ENCODE measurements at regions not wholly inside any gene's neighbourhood (a gene's known extent, or its start where the extent isn't known, plus 50 kb on each side); places are given as distances from the start of the nearest gene placed in this dataset.

DNA sequence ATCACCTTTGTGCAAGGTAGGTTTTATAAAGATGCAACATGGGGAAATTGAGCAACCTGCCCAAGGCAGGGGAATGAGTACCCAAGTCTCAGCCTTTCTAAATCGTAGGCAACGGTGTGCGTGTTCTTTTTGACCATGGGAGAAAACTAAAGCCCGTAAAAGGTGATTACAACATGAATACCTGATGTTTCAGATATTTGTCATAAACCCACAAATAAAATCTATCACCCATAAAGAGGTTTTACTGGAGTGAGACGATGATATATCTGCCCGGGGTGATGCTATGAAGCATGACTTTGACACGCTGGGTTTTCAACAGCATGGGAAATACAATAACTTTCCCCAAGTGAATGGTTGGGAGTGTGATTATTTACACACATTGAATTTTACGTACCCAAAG lies 406.3 kb upstream of the KLF6 start:
- Histone ChIP-seq H3K9me3 (ENCODE audit: low read length) (no peaks in the 10 kb centered on the region), H3K4me1 (ENCODE audit: insufficient read depth, low read length) (peaks cover 2% of the 10 kb centered on the region), H3K4me3 (ENCODE audit: low read length) (no peak overlapping the region), H2AFZ (ENCODE audit: low read depth, low read length) (no peak overlapping the region), H3K27me3 (ENCODE audit: insufficient read depth, low read length) (no peaks in the 10 kb centered on the region), H3K36me3 (ENCODE audit: insufficient read depth, low read length) (no peaks in the 10 kb centered on the region)

DNA sequence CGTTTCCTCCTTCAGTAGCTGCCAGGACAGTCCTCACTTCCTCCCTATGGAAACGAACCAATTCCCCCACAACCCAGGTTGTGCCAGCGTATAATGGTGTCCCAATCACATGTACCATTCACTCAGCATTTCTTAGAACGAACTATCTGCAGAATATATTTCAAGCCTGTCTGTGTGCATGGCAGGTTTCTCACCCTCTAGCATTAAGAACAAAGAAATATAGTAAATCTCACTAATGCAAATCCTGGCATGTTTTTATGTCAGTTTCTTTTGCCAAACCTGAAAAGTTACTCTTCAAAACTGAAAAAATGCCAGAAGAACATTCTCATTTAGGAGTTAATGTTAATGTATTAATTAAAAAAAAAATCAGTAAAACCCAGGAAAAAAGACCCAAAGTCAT lies 405.9 kb upstream of the KLF6 start:
- H2AFZ ChIP-seq (ENCODE audit: low read depth, low read length), result no peak overlapping the region
- H3K4me1 ChIP-seq (ENCODE audit: insufficient read depth, low read length), result peaks cover 6% of the 10 kb centered on the region
- no peaks in the 10 kb centered on the region for H3K36me3 ChIP-seq (ENCODE audit: insufficient read depth, low read length)
- H3K9me3 ChIP-seq (ENCODE audit: low read length), result no peaks in the 10 kb centered on the region
- H3K27me3 ChIP-seq (ENCODE audit: insufficient read depth, low read length), result no peaks in the 10 kb centered on the region
- H3K4me3 ChIP-seq (ENCODE audit: low read length), result no peak overlapping the region

DNA sequence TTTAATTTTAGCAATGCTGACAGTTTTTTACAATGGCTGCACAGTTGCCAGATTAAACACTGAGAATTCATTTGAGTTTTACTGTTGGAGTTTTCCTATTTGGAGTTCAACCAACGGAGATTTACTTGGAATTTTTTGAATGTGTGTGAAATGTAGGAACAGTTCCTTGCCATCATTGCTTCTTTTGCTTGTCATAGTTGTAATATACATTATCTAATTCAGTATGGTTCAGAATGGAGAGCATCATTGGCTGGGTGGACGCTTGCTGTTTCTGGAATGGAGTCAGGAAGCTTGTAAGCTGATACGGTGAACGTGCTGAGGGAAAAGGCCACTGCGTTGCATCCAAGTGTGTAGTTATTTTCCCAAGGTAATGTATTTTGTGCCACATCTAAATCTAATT lies 404.3 kb upstream of the KLF6 start:
- H3K36me3 ChIP-seq (ENCODE audit: insufficient read depth, low read length), result no peaks in the 10 kb centered on the region
- H2AFZ ChIP-seq (ENCODE audit: low read depth, low read length), result no peak overlapping the region
- H3K9me3 ChIP-seq (ENCODE audit: low read length), result no peaks in the 10 kb centered on the region
- H3K4me1 ChIP-seq (ENCODE audit: insufficient read depth, low read length), result peaks cover 8% of the 10 kb centered on the region
- no peaks in the 10 kb centered on the region for H3K27me3 ChIP-seq (ENCODE audit: insufficient read depth, low read length)
- no peak overlapping the region for H3K4me3 ChIP-seq (ENCODE audit: low read length)

DNA sequence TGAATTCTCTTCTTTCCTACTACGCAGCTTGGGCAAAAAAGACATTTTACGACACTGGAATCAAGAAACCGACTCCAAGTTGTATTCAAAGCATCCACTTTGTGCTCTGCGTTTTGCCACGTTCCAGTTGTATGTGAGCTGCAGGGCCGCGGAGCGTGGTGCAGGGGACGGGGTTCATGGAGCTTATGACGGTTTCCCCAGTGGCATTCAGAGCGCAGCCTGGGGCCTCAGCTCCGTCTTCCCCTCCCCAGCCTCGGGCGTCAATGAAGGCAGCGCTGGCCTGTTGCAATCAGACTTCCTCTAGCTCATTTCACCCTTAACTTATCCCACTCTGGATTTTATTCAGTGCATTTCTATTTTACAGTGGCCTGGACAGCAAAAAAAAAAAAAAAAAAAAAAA lies 403.4 kb upstream of the KLF6 start:
- Histone ChIP-seq H2AFZ (ENCODE audit: low read depth, low read length) (no peak overlapping the region), H3K4me3 (ENCODE audit: low read length) (no peak overlapping the region), H3K36me3 (ENCODE audit: insufficient read depth, low read length) (no peaks in the 10 kb centered on the region), H3K9me3 (ENCODE audit: low read length) (no peaks in the 10 kb centered on the region), H3K4me1 (ENCODE audit: insufficient read depth, low read length) (peaks cover 8% of the 10 kb centered on the region), H3K27me3 (ENCODE audit: insufficient read depth, low read length) (no peaks in the 10 kb centered on the region)

DNA sequence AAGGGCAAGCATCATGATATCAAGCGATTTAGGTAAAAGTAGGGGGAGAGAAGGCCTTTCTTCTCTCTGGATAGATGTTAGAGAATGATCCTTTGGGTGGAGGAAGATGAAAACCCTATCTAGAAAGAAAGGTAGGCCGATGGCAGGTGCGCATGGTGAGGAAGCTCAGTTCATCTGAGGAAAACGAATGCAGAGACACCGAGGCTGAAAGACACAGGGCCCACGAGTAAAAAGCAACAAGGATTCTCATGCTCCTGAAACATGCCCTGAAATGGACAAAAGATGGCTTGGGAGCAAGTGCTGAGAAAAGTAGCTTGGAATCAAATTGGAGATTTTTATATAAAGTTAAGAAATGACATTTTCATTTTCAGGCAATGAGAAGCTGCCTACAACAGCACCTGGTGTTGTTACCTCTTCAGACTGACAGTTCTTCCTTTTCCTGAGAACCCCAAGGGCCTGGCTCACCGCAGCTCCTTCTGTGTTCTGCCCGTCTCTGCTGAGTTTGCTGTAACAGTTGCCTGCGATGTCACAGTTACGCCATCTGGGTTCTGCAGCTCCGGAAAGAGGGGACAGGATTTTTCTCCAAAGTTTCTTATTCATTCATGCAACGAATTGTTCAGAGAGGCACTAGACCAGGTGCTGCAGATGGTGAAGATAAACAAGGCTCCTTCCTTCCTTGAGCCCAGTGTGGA lies 402.0 kb upstream of the KLF6 start:
- no peak overlapping the region for H2AFZ ChIP-seq (ENCODE audit: low read depth, low read length)
- peaks cover 8% of the 10 kb centered on the region for H3K4me1 ChIP-seq (ENCODE audit: insufficient read depth, low read length)
- H3K27me3 ChIP-seq (ENCODE audit: insufficient read depth, low read length), result no peaks in the 10 kb centered on the region
- H3K4me3 ChIP-seq (ENCODE audit: low read length), result no peak overlapping the region
- H3K36me3 ChIP-seq (ENCODE audit: insufficient read depth, low read length), result no peaks in the 10 kb centered on the region
- H3K9me3 ChIP-seq (ENCODE audit: low read length), result no peaks in the 10 kb centered on the region

DNA sequence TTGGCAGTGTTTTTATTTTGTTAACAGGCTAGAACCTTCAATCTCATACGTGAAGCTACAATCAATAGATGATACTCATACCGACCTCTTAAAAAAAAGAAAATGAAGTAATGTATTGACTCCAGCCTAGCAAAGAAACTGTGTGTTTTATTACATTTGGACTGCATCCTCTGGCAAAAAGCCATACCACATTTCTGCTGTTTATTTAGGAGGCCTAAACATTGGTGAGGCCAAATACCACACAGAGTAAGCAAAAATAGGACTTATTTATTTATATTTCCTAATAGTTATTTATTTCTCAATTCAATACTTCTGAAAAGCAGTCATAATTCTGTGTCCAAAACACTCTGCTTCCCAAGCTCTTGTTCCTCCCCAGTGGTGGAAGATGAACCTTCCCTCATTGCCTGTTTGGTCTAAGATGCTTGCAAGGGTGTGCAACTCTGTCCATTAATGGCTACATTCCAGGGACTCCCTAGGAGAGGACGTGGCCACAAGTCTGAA lies 398.8 kb upstream of the KLF6 start:
- H3K9me3 ChIP-seq (ENCODE audit: low read length), result no peaks in the 10 kb centered on the region
- no peaks in the 10 kb centered on the region for H3K36me3 ChIP-seq (ENCODE audit: insufficient read depth, low read length)
- H3K4me3 ChIP-seq (ENCODE audit: low read length), result no peak overlapping the region
- peaks cover 12% of the 10 kb centered on the region for H3K4me1 ChIP-seq (ENCODE audit: insufficient read depth, low read length)
- no peaks in the 10 kb centered on the region for H3K27me3 ChIP-seq (ENCODE audit: insufficient read depth, low read length)
- no peak overlapping the region for H2AFZ ChIP-seq (ENCODE audit: low read depth, low read length)

DNA sequence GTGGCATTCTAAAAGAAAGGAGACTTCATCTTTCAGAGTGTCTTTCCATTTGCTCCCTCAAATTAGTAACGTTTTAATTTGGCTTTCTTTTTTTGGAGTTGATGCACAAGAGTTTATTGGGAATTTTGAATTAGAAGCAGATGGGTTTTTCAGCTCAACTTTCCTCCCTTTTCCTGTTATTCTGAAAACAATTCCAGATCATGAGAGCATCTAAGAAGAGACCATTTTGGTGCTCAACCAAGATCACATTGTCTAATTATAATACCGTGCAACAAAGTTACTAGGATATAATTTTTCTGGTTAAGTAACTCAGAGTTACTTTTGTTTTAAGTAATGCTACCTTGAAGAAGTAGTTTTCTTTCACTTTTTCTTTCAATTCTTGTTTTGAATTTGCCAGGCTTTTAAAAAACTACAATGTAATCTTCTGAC lies 396.6 kb upstream of the KLF6 start:
- Histone ChIP-seq H2AFZ (ENCODE audit: low read depth, low read length) (no peak overlapping the region), H3K36me3 (ENCODE audit: insufficient read depth, low read length) (no peaks in the 10 kb centered on the region), H3K4me3 (ENCODE audit: low read length) (no peak overlapping the region), H3K4me1 (ENCODE audit: insufficient read depth, low read length) (peaks cover 12% of the 10 kb centered on the region), H3K27me3 (ENCODE audit: insufficient read depth, low read length) (no peaks in the 10 kb centered on the region), H3K9me3 (ENCODE audit: low read length) (no peaks in the 10 kb centered on the region)

DNA sequence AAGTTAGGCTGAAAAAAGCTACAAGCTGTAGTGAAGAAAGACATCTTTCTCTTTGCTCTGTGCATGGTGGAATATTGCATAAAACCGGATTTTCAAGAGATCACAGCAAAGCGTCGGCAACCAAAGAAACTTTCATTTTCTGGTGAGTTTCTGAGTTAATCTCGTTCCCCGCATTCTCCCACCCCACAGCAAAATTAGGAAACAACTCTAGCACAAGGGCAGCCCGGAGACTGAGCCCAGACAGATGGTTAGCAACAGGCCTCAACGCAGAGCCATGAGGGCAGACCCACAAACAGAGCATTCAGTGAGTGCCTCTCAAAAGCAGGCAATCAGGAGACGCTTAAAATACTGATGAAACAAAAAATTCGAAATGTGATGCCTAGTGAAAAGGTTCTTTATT lies 396.1 kb upstream of the KLF6 start:
- Histone ChIP-seq H3K9me3 (ENCODE audit: low read length) (no peaks in the 10 kb centered on the region), H3K4me1 (ENCODE audit: insufficient read depth, low read length) (peaks cover 8% of the 10 kb centered on the region), H2AFZ (ENCODE audit: low read depth, low read length) (no peak overlapping the region), H3K27me3 (ENCODE audit: insufficient read depth, low read length) (no peaks in the 10 kb centered on the region), H3K4me3 (ENCODE audit: low read length) (no peak overlapping the region), H3K36me3 (ENCODE audit: insufficient read depth, low read length) (no peaks in the 10 kb centered on the region)

DNA sequence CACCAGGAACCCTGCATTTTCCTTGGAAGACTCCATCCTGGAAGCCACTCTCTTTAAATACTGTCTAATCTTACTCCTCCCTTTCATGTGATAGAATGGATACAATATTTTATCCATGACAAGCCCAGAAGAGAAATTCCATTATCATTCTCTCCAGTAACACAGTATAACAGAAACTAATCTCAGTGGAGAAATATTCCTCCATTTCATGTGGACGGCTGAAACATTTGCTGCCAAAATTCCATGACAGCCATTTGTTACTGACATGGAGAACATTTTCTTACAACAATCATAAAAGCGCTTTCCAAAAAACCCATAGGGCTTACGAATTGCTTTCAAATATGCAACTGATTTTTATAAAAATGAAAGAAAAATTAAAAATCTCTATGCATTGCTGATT lies 392.8 kb upstream of the KLF6 start:
- H3K36me3 ChIP-seq (ENCODE audit: insufficient read depth, low read length), result no peaks in the 10 kb centered on the region

DNA sequence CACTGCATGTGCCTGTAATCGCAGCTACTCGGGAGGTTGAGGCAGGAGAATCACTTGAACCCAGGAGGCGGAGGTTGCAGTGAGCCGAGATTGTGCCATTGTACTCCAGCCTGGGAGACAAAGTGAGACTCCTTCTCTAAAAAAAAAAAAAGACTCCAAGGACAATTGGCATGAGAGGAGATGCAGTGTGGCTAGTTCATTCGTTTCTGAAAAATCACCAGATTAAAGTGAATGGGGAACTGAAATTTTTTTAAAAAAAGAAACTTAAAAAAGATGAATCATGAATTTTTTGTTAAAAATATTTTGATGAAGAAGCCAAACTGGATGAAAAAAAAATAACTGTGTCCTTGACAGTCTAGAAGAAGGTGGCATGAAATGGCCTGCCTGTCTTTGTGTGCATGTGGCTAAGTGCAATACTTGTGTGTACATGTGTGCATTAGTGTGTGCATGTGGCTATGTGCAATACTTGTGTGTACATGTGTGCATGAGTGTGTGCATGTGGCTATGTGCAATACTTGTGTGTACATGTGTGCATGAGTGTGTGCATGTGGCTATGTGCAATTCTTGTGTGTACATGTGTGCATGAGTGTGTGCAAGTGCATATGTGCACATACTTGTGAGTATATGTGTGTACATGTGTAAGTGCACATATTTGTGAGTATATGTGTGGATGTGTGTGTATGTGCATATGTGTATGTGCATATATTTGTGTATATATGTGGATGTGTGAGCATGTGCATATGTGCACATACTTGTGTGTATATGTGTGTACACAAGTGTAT lies 391.7 kb upstream of the KLF6 start:
- Histone ChIP-seq H3K4me3 (ENCODE audit: low read length) (no peak overlapping the region), H3K36me3 (ENCODE audit: insufficient read depth, low read length) (no peaks in the 10 kb centered on the region), H3K9me3 (ENCODE audit: low read length) (no peaks in the 10 kb centered on the region), H3K4me1 (ENCODE audit: insufficient read depth, low read length) (peaks cover 4% of the 10 kb centered on the region), H2AFZ (ENCODE audit: low read depth, low read length) (no peak overlapping the region), H3K27me3 (ENCODE audit: insufficient read depth, low read length) (no peaks in the 10 kb centered on the region)

More for the DNA sequence above, 392.8 kb upstream of the KLF6 start:
- no peaks in the 10 kb centered on the region for H3K9me3 ChIP-seq (ENCODE audit: low read length)
- no peak overlapping the region for H2AFZ ChIP-seq (ENCODE audit: low read depth, low read length)
- H3K4me3 ChIP-seq (ENCODE audit: low read length), result no peak overlapping the region
- H3K4me1 ChIP-seq (ENCODE audit: insufficient read depth, low read length), result peaks cover 4% of the 10 kb centered on the region
- H3K27me3 ChIP-seq (ENCODE audit: insufficient read depth, low read length), result no peaks in the 10 kb centered on the region

DNA sequence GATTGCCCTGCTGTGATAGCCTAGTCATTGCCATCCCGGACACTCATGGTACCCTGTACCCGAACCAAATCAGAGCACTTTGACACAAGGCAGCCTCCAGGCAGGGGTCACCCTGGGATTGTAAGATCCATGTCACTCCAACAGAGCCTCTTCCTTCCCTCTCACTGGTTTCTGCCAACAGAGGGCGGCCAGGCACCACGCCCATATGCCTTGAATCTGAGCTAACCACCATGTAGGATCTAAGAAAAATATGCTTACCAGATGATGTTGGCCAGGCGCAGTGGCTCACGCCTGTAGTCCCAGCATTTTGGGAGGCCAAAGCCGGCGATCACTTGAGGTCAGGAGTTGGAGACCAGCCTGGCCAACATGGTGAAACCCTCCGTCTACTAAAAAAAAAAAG lies 389.2 kb upstream of the KLF6 start:
- Histone ChIP-seq H3K9me3 (ENCODE audit: low read length) (no peaks in the 10 kb centered on the region), H3K4me3 (ENCODE audit: low read length) (no peak overlapping the region), H3K27me3 (ENCODE audit: insufficient read depth, low read length) (no peaks in the 10 kb centered on the region)

DNA sequence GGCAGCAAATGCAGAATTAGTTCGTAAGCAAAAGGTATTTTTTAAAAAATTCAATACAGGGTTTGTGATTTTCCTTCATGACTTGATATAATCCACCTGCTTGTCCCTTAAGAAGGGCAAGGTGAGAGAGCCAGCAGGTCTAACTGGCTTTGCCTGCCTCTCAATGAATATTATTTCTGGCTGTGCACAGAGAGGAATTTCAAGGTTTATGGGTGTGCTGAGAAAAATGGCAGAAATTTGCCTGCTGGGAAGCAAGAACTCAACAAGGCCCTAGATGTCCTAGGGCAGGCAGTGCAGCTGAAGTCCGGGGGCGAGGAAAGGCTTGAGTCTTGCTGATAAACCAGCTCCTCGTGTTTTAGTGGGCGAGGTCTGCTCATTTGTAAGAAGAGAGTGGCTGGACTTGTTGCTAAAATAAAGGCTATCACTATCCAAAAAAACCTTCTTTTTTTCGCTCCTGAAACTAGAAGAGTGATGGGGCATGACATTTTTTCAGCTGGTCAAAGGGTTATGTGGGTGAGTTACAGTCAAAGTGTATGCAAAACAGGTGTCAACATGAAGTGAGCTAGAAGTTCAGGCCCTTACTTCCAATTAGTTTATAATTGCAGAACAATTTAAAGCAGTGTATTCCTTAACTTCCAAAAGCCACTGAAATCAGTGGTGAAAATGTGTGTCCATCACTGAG lies 385.8 kb upstream of the KLF6 start:
- H3K4me1 ChIP-seq (ENCODE audit: insufficient read depth, low read length), result no peaks in the 10 kb centered on the region
- no peaks in the 10 kb centered on the region for H3K36me3 ChIP-seq (ENCODE audit: insufficient read depth, low read length)
- no peaks in the 10 kb centered on the region for H3K9me3 ChIP-seq (ENCODE audit: low read length)
- H2AFZ ChIP-seq (ENCODE audit: low read depth, low read length), result no peak overlapping the region
- no peak overlapping the region for H3K4me3 ChIP-seq (ENCODE audit: low read length)
- no peaks in the 10 kb centered on the region for H3K27me3 ChIP-seq (ENCODE audit: insufficient read depth, low read length)

More for the DNA sequence above, 389.2 kb upstream of the KLF6 start:
- Histone ChIP-seq H3K36me3 (ENCODE audit: insufficient read depth, low read length) (no peaks in the 10 kb centered on the region), H3K4me1 (ENCODE audit: insufficient read depth, low read length) (no peaks in the 10 kb centered on the region), H2AFZ (ENCODE audit: low read depth, low read length) (no peak overlapping the region)

DNA sequence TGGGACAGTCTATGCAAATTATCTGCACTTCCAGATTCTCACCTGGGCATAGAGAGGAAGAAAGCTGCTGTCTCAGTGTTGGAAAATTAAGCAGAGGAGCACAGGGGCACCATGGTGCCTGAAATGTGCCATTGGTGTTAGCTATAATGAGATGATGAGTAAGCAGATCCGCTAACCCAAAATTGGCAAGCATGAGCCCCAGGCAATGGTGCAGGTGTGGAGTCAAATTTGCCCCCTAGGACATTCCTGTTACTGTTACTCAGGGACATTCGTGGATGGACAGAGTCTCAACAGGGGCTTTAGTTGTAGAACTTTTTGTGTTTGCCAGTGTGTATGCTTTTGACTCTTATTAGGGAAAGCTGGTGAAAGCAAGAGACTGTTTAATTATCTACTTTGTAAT lies 385.2 kb upstream of the KLF6 start:
- H3K4me1 ChIP-seq (ENCODE audit: insufficient read depth, low read length), result no peaks in the 10 kb centered on the region
- no peaks in the 10 kb centered on the region for H3K36me3 ChIP-seq (ENCODE audit: insufficient read depth, low read length)
- no peaks in the 10 kb centered on the region for H3K9me3 ChIP-seq (ENCODE audit: low read length)
- H2AFZ ChIP-seq (ENCODE audit: low read depth, low read length), result no peak overlapping the region
- no peaks in the 10 kb centered on the region for H3K27me3 ChIP-seq (ENCODE audit: insufficient read depth, low read length)
- no peak overlapping the region for H3K4me3 ChIP-seq (ENCODE audit: low read length)
